ENCODE measurements at regions not wholly inside any gene's neighbourhood (a gene's known extent, or its start where the extent isn't known, plus 50 kb on each side); places are given as distances from the start of the nearest gene placed in this dataset. TPM values are rescaled to one million over a fixed set of nuclear protein-coding genes. Genes with fewer than 3 reads are reported as not detected.

- Histone ChIP-seq H4K20me1 (ENCODE audit: control insufficient read depth, insufficient read depth, insufficient read length) (no peaks in the 10 kb centered on the region), H3K4me2 (ENCODE audit: insufficient read depth, insufficient read length, low read length) (no peak overlapping the region)
- no peak overlapping the region for H3K27ac Mint-ChIP-seq
These were observed 53.4 kb upstream of the GJB5 start for GRCh38 chr1:34701326-34702060.

More at GRCh38 chr1:34701326-34702060, 53.4 kb upstream of the GJB5 start:
- Histone ChIP-seq H2AK5ac (ENCODE audit: insufficient read length, low read length) (no peak overlapping the region), H3K56ac (ENCODE audit: insufficient read length, low read depth, low read length) (no peak overlapping the region), H2AFZ (ENCODE audit: low read length) (no peak overlapping the region), H3K27me3 (ENCODE audit: insufficient read depth, low read length) (no peaks in the 10 kb centered on the region; the same call in 1 of the 2 replicates), H4K91ac (ENCODE audit: insufficient read length, low read depth, low read length) (no peak overlapping the region), H3T11ph (ENCODE audit: low read length) (no peak overlapping the region), H4K8ac (replicated peaks; ENCODE audit: insufficient read length, low read depth, low read length) (no peak overlapping the region), H2BK15ac (ENCODE audit: low read depth, low read length) (no peak overlapping the region), H2BK5ac (ENCODE audit: insufficient read length, low read length) (no peak overlapping the region), H3K27ac (ENCODE audit: insufficient read length, low read depth, low read length) (no peak overlapping the region), H3K9ac (ENCODE audit: extremely low read depth, insufficient read length, low read length) (no peak overlapping the region), H3K14ac (ENCODE audit: insufficient read depth, low read length) (no peak overlapping the region), H2BK120ac (ENCODE audit: low read depth, low read length, poor library complexity, severe bottlenecking) (no peak overlapping the region), H3K23ac (ENCODE audit: insufficient read length, low read depth, low read length) (no peak overlapping the region), H3K18ac (ENCODE audit: insufficient read length, low read depth, low read length) (no peak overlapping the region), H3K9me3 (ENCODE audit: control insufficient read depth, low read depth, low read length) (no peaks in the 10 kb centered on the region), H3K4ac (ENCODE audit: low read depth, low read length) (no peak overlapping the region), H2BK12ac (ENCODE audit: insufficient read length, low read depth, low read length) (no peak overlapping the region), H3K4me1 (ENCODE audit: insufficient read depth, low read length) (no peaks in the 10 kb centered on the region), H3K79me2 (ENCODE audit: insufficient read depth, low read length) (no peaks in the 10 kb centered on the region), H4K5ac (ENCODE audit: insufficient read length, low read depth, low read length) (no peak overlapping the region), H3K79me1 (ENCODE audit: insufficient read depth, low read depth, low read length, poor library complexity, severe bottlenecking) (no peaks in the 10 kb centered on the region), H2BK20ac (ENCODE audit: low read depth, low read length, poor library complexity, severe bottlenecking) (no peak overlapping the region), H3K23me2 (ENCODE audit: insufficient read length, low read depth, low read length, poor library complexity, severe bottlenecking) (no peaks in the 10 kb centered on the region)
- no peak for TF ChIP-seq CTCF (conservative IDR thresholded peaks at IDR 0.05)
- DNase-seq: no peak
- H3K36me3 Mint-ChIP-seq (ENCODE audit: insufficient read depth in 1 of 3, low read depth in 3 of 3): no peaks in the 10 kb centered on the region
- no CpG with 5 or more reads among the region's 5 CpGs for WGBS (ENCODE audit: extremely low coverage, insufficient read length, low lambda C conversion rate)
- no peak overlapping the region for H3K4me3 Mint-ChIP-seq
- H3K4me1 Mint-ChIP-seq: no peaks in the 10 kb centered on the region
- H3K27me3 Mint-ChIP-seq (ENCODE audit: low read depth): peaks cover 39% of the 10 kb centered on the region
- H3K9me3 Mint-ChIP-seq: no peaks in the 10 kb centered on the region

Small RNAs in the stretch of these regions (microRNA-seq; reads per million reads assigned to microRNA genes)
- not detected for gene MIR552 (ENCODE audit: borderline microRNAs expressed)

Data from H9 (cell line).